ENCODE measurements at regions not wholly inside any gene's neighbourhood (a gene's known extent, or its start where the extent isn't known, plus 50 kb on each side); places are given as distances from the start of the nearest gene placed in this dataset.
A peak's percentile ranks its signal among the peaks of the same experiment; 100 is the strongest.

DNA sequence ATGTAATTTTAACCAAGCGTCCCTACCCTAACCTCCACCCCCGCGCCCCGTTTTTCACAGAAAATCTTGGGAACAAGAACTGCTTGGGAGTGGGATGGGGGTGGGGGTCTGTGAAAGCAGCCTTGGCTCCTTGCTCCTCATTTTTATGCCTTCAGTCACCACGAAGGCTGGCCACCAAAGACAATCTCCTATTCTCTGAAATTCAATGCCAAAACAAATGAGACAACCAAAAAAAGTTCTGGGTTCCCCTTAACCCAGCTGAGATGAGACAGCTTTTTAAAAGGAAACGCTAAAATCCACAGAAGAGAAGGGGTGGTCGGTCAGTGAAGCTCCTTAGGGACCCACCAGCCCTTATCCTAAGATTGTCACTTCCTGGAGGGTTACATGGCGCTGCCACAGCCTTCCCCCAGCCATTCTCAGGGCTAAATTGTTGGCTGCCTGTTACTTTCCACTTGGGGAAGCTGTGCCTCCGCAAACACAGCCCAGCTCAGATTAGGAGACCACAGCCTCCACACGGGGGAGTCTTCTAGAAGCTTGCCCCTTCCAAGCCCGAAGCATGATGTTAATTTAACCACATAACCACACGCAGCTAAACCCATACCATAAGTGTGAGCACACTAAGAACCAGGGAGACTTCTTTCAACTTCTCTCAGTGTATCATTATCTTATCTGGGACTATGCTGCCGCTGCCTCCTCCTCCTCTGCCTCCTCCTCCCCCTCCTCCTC, 136.3 kb downstream of the FOXD1 start:
- Histone ChIP-seq H3K36me3 (ENCODE audit: insufficient read depth) (no peaks in the 10 kb centered on the region), H3K4me2 (peak overlapping the region; percentile 86), H2AFZ (peak overlapping the region; percentile 99), H3K4me3 (peak overlapping the region; percentile 60), H3F3A (replicated peaks; ENCODE audit: low read depth) (peaks cover 12% of the 10 kb centered on the region; the same call in 1 of the 2 replicates), H3K27ac (ENCODE audit: low read depth) (no peak overlapping the region), H3K79me2 (replicated peaks; ENCODE audit: insufficient read depth) (no peaks in the 10 kb centered on the region), H4K20me1 (replicated peaks; ENCODE audit: insufficient read depth) (no peaks in the 10 kb centered on the region), H3K9me2 (ENCODE audit: insufficient read depth) (no peaks in the 10 kb centered on the region), H3K27me3 (ENCODE audit: insufficient read depth) (peaks cover 74% of the 10 kb centered on the region), H3K4me1 (ENCODE audit: insufficient read depth) (peaks cover 28% of the 10 kb centered on the region)
- H3K36me3 Mint-ChIP-seq (ENCODE audit: low read depth) = no peaks in the 10 kb centered on the region
- H3K4me3 Mint-ChIP-seq = peak overlapping the region; percentile 67
- H3K4me1 Mint-ChIP-seq = peaks cover 24% of the 10 kb centered on the region
- no peak for TF ChIP-seq JUNB (IDR thresholded peaks at IDR 0.05; ENCODE audit: unreplicated experiment)
- TF ChIP-seq, protein P1, sequence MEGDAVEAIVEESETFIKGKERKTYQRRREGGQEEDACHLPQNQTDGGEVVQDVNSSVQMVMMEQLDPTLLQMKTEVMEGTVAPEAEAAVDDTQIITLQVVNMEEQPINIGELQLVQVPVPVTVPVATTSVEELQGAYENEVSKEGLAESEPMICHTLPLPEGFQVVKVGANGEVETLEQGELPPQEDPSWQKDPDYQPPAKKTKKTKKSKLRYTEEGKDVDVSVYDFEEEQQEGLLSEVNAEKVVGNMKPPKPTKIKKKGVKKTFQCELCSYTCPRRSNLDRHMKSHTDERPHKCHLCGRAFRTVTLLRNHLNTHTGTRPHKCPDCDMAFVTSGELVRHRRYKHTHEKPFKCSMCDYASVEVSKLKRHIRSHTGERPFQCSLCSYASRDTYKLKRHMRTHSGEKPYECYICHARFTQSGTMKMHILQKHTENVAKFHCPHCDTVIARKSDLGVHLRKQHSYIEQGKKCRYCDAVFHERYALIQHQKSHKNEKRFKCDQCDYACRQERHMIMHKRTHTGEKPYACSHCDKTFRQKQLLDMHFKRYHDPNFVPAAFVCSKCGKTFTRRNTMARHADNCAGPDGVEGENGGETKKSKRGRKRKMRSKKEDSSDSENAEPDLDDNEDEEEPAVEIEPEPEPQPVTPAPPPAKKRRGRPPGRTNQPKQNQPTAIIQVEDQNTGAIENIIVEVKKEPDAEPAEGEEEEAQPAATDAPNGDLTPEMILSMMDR (conservative IDR thresholded peaks at IDR 0.05; ENCODE audit: low read depth in 2 of 2) = peak; percentile 29 to 72
- H3K27ac Mint-ChIP-seq = no peak overlapping the region
- no peaks in the 10 kb centered on the region for H3K9me3 Mint-ChIP-seq
- H3K27me3 Mint-ChIP-seq (ENCODE audit: insufficient read depth, low read depth, poor library complexity) = peaks cover 48% of the 10 kb centered on the region
- peak; percentile 52 for ATAC-seq
- DNase-seq (ENCODE audit: low spot score) = peak; percentile 62

DNA sequence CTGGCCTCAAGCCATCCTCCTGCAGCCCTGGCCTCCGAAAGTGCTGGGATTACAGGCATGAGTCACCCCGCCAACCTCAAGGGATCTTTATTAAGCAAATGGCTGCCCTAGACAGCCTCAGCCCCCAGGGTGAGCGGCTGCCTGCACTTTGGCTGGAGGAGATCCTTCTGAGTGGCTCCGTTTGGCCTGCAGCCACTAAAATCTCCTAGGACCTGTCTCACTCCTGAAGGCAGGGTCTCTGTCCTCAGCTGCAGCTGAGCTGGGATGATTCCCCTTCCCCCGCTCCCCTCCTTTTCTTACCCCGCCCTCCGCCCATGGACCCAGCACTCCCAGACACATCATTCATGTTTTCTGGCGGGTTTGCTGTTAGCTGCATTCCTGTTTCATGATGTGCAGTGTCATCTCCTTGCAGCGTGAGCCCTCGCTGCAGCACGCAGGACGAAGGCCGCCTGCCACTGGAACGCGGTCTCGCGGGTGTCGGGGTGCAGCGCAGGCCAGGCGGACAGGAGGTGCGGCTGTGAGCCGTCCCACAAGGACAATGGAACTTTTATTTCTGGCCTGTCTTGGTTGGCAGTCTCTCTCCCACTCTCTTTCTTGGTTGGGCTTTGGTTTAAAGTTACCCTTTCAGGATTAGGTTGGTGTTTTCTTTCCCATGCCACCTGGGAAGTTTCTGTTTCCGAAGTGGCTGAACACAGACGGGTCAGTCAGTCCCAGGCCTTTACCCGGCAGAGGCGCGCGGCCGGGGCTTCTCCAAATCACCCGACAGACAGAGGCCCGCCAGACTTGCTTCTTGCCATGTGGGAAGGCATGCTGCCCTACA, 137.1 kb downstream of the FOXD1 start:
- H3K4me1 Mint-ChIP-seq = peaks cover 26% of the 10 kb centered on the region
- ATAC-seq = peak; percentile 82
- H3K27me3 ChIP-seq (ENCODE audit: insufficient read depth) = peaks cover 82% of the 10 kb centered on the region
- peak overlapping the region; percentile 99 for H2AFZ ChIP-seq
- H3K27ac Mint-ChIP-seq = no peak overlapping the region
- peaks cover 32% of the 10 kb centered on the region for H3K4me1 ChIP-seq (ENCODE audit: insufficient read depth)
- H3K9me3 Mint-ChIP-seq = no peaks in the 10 kb centered on the region
- H3K36me3 Mint-ChIP-seq (ENCODE audit: low read depth) = no peaks in the 10 kb centered on the region
- peak; percentile 62 for DNase-seq (ENCODE audit: low spot score)
- H3K27ac ChIP-seq (ENCODE audit: low read depth) = no peak overlapping the region
- H3K4me3 ChIP-seq = peak overlapping the region; percentile 60
- no peaks in the 10 kb centered on the region for H3K79me2 ChIP-seq (replicated peaks; ENCODE audit: insufficient read depth)
- H3K27me3 Mint-ChIP-seq (ENCODE audit: insufficient read depth, low read depth, poor library complexity) = peaks cover 52% of the 10 kb centered on the region
- H3F3A ChIP-seq (replicated peaks; ENCODE audit: low read depth) = peaks cover 12% of the 10 kb centered on the region; the same call in 1 of the 2 replicates
- no peaks in the 10 kb centered on the region for H3K9me2 ChIP-seq (ENCODE audit: insufficient read depth)
- H3K36me3 ChIP-seq (ENCODE audit: insufficient read depth) = no peaks in the 10 kb centered on the region
- TF ChIP-seq POLR2AphosphoS5 (IDR thresholded peaks at IDR 0.05; ENCODE audit: low read depth) (no peak), EZH2 (IDR thresholded peaks at IDR 0.05; ENCODE audit: low read depth, unreplicated experiment) (peak; percentile 77)
- H3K4me2 ChIP-seq = peak overlapping the region; percentile 86
- H4K20me1 ChIP-seq (replicated peaks; ENCODE audit: insufficient read depth) = no peaks in the 10 kb centered on the region
- peak overlapping the region; percentile 67 for H3K4me3 Mint-ChIP-seq

DNA sequence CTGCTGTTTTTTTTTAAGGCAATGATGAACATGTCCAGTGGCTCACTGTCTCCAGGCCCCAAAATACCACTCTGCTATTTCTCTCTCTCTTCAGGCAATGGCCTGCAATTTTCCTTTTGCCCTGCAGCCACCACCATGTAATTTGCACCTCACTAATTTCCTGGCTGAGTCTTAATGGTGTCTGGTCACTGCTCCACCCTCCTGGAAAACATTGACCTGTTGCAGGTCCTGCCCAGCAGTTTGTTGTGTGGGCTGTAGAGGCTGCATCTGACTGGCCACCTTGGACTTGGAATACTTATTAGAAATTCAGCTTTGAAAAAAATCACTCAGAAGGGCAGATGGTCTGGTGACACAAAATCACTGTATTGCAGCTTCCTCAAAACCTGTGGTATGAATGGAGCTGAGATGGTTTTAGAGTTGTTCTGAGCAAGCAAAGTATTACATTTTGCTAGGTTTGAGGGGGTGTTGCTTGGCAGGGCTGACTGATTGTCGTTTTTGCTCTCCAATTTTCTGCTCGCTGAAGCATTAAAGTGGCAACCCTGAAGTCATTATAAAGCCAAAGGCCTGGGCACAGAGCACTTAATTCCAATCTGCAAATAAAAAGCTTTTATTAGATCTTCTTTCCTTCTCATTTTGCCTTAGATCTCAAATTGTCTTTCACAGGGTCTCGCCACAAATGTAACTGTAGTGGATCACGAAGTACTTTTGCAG, 134.8 kb downstream of the TMEM174 start:
- H3K27me3 ChIP-seq (ENCODE audit: insufficient read depth) = peaks cover 100% of the 10 kb centered on the region
- TF ChIP-seq, protein P2, sequence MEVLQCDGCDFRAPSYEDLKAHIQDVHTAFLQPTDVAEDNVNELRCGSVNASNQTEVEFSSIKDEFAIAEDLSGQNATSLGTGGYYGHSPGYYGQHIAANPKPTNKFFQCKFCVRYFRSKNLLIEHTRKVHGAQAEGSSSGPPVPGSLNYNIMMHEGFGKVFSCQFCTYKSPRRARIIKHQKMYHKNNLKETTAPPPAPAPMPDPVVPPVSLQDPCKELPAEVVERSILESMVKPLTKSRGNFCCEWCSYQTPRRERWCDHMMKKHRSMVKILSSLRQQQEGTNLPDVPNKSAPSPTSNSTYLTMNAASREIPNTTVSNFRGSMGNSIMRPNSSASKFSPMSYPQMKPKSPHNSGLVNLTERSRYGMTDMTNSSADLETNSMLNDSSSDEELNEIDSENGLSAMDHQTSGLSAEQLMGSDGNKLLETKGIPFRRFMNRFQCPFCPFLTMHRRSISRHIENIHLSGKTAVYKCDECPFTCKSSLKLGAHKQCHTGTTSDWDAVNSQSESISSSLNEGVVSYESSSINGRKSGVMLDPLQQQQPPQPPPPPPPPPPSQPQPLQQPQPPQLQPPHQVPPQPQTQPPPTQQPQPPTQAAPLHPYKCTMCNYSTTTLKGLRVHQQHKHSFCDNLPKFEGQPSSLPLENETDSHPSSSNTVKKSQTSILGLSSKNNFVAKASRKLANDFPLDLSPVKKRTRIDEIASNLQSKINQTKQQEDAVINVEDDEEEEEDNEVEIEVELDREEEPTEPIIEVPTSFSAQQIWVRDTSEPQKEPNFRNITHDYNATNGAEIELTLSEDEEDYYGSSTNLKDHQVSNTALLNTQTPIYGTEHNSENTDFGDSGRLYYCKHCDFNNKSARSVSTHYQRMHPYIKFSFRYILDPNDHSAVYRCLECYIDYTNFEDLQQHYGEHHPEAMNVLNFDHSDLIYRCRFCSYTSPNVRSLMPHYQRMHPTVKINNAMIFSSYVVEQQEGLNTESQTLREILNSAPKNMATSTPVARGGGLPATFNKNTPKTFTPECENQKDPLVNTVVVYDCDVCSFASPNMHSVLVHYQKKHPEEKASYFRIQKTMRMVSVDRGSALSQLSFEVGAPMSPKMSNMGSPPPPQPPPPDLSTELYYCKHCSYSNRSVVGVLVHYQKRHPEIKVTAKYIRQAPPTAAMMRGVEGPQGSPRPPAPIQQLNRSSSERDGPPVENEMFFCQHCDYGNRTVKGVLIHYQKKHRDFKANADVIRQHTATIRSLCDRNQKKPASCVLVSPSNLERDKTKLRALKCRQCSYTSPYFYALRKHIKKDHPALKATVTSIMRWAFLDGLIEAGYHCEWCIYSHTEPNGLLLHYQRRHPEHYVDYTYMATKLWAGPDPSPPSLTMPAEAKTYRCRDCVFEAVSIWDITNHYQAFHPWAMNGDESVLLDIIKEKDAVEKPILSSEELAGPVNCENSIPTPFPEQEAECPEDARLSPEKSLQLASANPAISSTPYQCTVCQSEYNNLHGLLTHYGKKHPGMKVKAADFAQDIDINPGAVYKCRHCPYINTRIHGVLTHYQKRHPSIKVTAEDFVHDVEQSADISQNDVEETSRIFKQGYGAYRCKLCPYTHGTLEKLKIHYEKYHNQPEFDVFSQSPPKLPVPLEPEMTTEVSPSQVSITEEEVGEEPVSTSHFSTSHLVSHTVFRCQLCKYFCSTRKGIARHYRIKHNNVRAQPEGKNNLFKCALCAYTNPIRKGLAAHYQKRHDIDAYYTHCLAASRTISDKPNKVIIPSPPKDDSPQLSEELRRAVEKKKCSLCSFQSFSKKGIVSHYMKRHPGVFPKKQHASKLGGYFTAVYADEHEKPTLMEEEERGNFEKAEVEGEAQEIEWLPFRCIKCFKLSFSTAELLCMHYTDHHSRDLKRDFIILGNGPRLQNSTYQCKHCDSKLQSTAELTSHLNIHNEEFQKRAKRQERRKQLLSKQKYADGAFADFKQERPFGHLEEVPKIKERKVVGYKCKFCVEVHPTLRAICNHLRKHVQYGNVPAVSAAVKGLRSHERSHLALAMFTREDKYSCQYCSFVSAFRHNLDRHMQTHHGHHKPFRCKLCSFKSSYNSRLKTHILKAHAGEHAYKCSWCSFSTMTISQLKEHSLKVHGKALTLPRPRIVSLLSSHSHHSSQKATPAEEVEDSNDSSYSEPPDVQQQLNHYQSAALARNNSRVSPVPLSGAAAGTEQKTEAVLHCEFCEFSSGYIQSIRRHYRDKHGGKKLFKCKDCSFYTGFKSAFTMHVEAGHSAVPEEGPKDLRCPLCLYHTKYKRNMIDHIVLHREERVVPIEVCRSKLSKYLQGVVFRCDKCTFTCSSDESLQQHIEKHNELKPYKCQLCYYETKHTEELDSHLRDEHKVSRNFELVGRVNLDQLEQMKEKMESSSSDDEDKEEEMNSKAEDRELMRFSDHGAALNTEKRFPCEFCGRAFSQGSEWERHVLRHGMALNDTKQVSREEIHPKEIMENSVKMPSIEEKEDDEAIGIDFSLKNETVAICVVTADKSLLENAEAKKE (CRISPR knock-in tag; IDR thresholded peaks at IDR 0.05) = no peak

More for the DNA sequence above, 134.8 kb downstream of the TMEM174 start:
- H3K79me2 ChIP-seq (replicated peaks; ENCODE audit: insufficient read depth) = no peaks in the 10 kb centered on the region
- H3K9me3 Mint-ChIP-seq = no peaks in the 10 kb centered on the region
- H3K4me3 Mint-ChIP-seq = no peak overlapping the region
- no peaks in the 10 kb centered on the region for H3K36me3 Mint-ChIP-seq (ENCODE audit: low read depth)
- peaks cover 78% of the 10 kb centered on the region for H3K27me3 Mint-ChIP-seq (ENCODE audit: insufficient read depth, low read depth, poor library complexity)
- H3K4me3 ChIP-seq = no peak overlapping the region
- H4K20me1 ChIP-seq (replicated peaks; ENCODE audit: insufficient read depth) = no peaks in the 10 kb centered on the region
- DNase-seq (ENCODE audit: low spot score) (no peak), ATAC-seq (no peak)
- peaks cover 24% of the 10 kb centered on the region for H3K4me1 Mint-ChIP-seq
- H3K27ac ChIP-seq (ENCODE audit: low read depth) = no peak overlapping the region
- H3K27ac Mint-ChIP-seq = no peak overlapping the region
- H2AFZ ChIP-seq = no peak overlapping the region
- 0 out of 2 replicates have a peak, but pooled peaks cover 5% of the 10 kb centered on the region for H3K9me2 ChIP-seq (ENCODE audit: insufficient read depth)
- no peaks in the 10 kb centered on the region for H3K36me3 ChIP-seq (ENCODE audit: insufficient read depth)
- H3K4me2 ChIP-seq = no peak overlapping the region
- H3K4me1 ChIP-seq (ENCODE audit: insufficient read depth) = peaks cover 33% of the 10 kb centered on the region
- peaks cover 12% of the 10 kb centered on the region; the same call in 1 of the 2 replicates for H3F3A ChIP-seq (replicated peaks; ENCODE audit: low read depth)
